Caco-2 (cell line): ENCODE measurements at regions not wholly inside any gene's neighbourhood (a gene's known extent, or its start where the extent isn't known, plus 50 kb on each side); places are given as distances from the start of the nearest gene placed in this dataset.

ENCODE experiments used
- BruUV-seq: library from RNA; stranded (reverse); fragments of 400-500 nt; replicated peaks from 2 replicates; lab custom pipeline; 2021; lab: Mats Ljungman, UMichigan
- CTCF ChIA-PET: fragments of 300-600 bp; sonication (Branson Sonifier 250); formaldehyde crosslinking; loops from one replicate; lab custom pipeline; 2022; ENCODE audit warnings: antibody characterized with exemption; lab: Charles Lee
- POLR2A ChIA-PET: fragments of 300-600 bp; sonication (Branson Sonifier 250); formaldehyde crosslinking; loops from one replicate; lab custom pipeline; 2022; ENCODE audit warnings: antibody characterized with exemption; lab: Charles Lee
- DNase-seq, 2 experiments: peaks; one replicate each; pipeline versions ENCODE4 v3.0.0 to v3.0.0-alpha.2; 2020 to 2022
- H3K27me3 ChIP-seq: replicated peaks from 2 replicates; pipeline ENCODE4 v1.6.0; 2011; ENCODE audit warnings: low read length; ENCODE audit not compliant: control insufficient read depth, insufficient read depth
- H3K36me3 ChIP-seq: 2 replicates; pipeline ENCODE4 v1.5.1; 2011; ENCODE audit warnings: low read length; ENCODE audit not compliant: control insufficient read depth, insufficient read depth
- H3K4me1 ChIP-seq: fragments of 250-450 bp; sonication (Bioruptor Pico); 2 replicates; pipeline ENCODE4 v1.5.1; 2020; ENCODE audit warnings: mild to moderate bottlenecking
- H3K4me3 ChIP-seq: 2 replicates; pipeline ENCODE4 v1.5.1; 2011; ENCODE audit warnings: low read depth, mild to moderate bottlenecking, control low read depth, low read length
- H3K9me3 ChIP-seq: fragments of 250-450 bp; sonication (Bioruptor Pico); 2 replicates; pipeline ENCODE4 v1.5.1; 2020; ENCODE audit warnings: mild to moderate bottlenecking, moderate library complexity
- H3K27ac Mint-ChIP-seq: one replicate; pipeline ENCODE4 v1.8.0; 2022; ENCODE audit warnings: mixed read lengths; ENCODE audit not compliant: unreplicated experiment
- H3K27me3 Mint-ChIP-seq: one replicate; pipeline ENCODE4 v1.8.0; 2022; ENCODE audit warnings: mixed read lengths; ENCODE audit not compliant: insufficient read depth, unreplicated experiment
- H3K36me3 Mint-ChIP-seq: one replicate; pipeline ENCODE4 v1.8.0; 2022; ENCODE audit warnings: mild to moderate bottlenecking, mixed read lengths; ENCODE audit not compliant: insufficient read depth, unreplicated experiment
- H3K4me1 Mint-ChIP-seq: one replicate; pipeline ENCODE4 v1.8.0; 2022; ENCODE audit warnings: low read depth, mixed read lengths; ENCODE audit not compliant: unreplicated experiment
- H3K4me3 Mint-ChIP-seq: one replicate; pipeline ENCODE4 v1.8.0; 2022; ENCODE audit warnings: mild to moderate bottlenecking, moderate library complexity, mixed read lengths; ENCODE audit not compliant: unreplicated experiment
- H3K9me3 Mint-ChIP-seq: one replicate; pipeline ENCODE4 v1.8.0; 2022; ENCODE audit warnings: mixed read lengths; ENCODE audit not compliant: unreplicated experiment
- CTCF ChIP-seq, 2 experiments: fragments of 200-600 bp in 1 of 2; IDR thresholded peaks; 1 replicate in 1 of 2; 2 replicates in 1 of 2; pipeline versions ENCODE4 v1.5.1 to v1.8.0; 2011 to 2022; ENCODE audit warnings: antibody characterized with exemption in 1 of 2, control low read depth in 1 of 2, inconsistent platforms in 1 of 2, low read depth in 1 of 2, low read length in 1 of 2, mild to moderate bottlenecking in 1 of 2, moderate library complexity in 1 of 2; ENCODE audit not compliant: insufficient read depth in 1 of 2, severe bottlenecking in 1 of 2, unreplicated experiment in 1 of 2
- intact Hi-C: fragments of 100-400 bp; cut with micrococcal nuclease; formaldehyde crosslinking; loops from one replicate; pipeline ENCODE4 v1.10.0; 2022; ENCODE audit not compliant: unreplicated experiment

GRCh38 chr3:89571298-89571697 is 463.9 kb downstream of the EPHA3 start:
- intact Hi-C loops: no loop called here
- no peaks in the 10 kb centered on the region for H3K9me3 Mint-ChIP-seq
- no peak for TF ChIP-seq CTCF (IDR thresholded peaks at IDR 0.05; ENCODE audit: insufficient read depth in 1 of 2, low read depth in 1 of 2, low read length in 1 of 2, severe bottlenecking in 1 of 2, unreplicated experiment in 1 of 2)
- H3K4me1 Mint-ChIP-seq: no peaks in the 10 kb centered on the region
- no peak overlapping the region for H3K27ac Mint-ChIP-seq
- H3K27me3 Mint-ChIP-seq: peaks cover 3% of the 10 kb centered on the region
- BruUV-seq: no TSS peak
- no peaks in the 10 kb centered on the region for H3K36me3 Mint-ChIP-seq
- Histone ChIP-seq H3K9me3 (no peaks in the 10 kb centered on the region), H3K4me1 (no peaks in the 10 kb centered on the region), H3K27me3 (no peaks in the 10 kb centered on the region), H3K4me3 (no peak overlapping the region), H3K36me3 (no peaks in the 10 kb centered on the region)
- no peak for DNase-seq
- CTCF ChIA-PET: no interaction called here
- H3K4me3 Mint-ChIP-seq: no peak overlapping the region
- POLR2A ChIA-PET: no interaction called here

GRCh38 chr3:89571707-89572106 is 464.3 kb downstream of the EPHA3 start:
- Histone ChIP-seq H3K9me3 (no peaks in the 10 kb centered on the region), H3K4me1 (no peaks in the 10 kb centered on the region), H3K4me3 (no peak overlapping the region), H3K36me3 (no peaks in the 10 kb centered on the region), H3K27me3 (no peaks in the 10 kb centered on the region)
- DNase-seq: no peak
- ChIA-PET CTCF (no interaction called here), POLR2A (no interaction called here)
- no peaks in the 10 kb centered on the region for H3K9me3 Mint-ChIP-seq
- H3K27me3 Mint-ChIP-seq: peaks cover 2% of the 10 kb centered on the region
- H3K4me3 Mint-ChIP-seq: no peak overlapping the region
- H3K4me1 Mint-ChIP-seq: no peaks in the 10 kb centered on the region
- no TSS peak for BruUV-seq
- intact Hi-C loops: no loop called here
- no peak overlapping the region for H3K27ac Mint-ChIP-seq
- no peaks in the 10 kb centered on the region for H3K36me3 Mint-ChIP-seq
- no peak for TF ChIP-seq CTCF (IDR thresholded peaks at IDR 0.05; ENCODE audit: insufficient read depth in 1 of 2, low read depth in 1 of 2, low read length in 1 of 2, severe bottlenecking in 1 of 2, unreplicated experiment in 1 of 2)

GRCh38 chr3:89572261-89572660 is 464.8 kb downstream of the EPHA3 start:
- Mint-ChIP-seq H3K27ac (no peak overlapping the region), H3K9me3 (no peaks in the 10 kb centered on the region), H3K4me1 (no peaks in the 10 kb centered on the region), H3K36me3 (no peaks in the 10 kb centered on the region), H3K4me3 (no peak overlapping the region), H3K27me3 (no peaks in the 10 kb centered on the region)
- ChIA-PET POLR2A (no interaction called here), CTCF (no interaction called here)
- no peak for DNase-seq
- intact Hi-C loops: no loop called here
- Histone ChIP-seq H3K27me3 (no peaks in the 10 kb centered on the region), H3K9me3 (no peaks in the 10 kb centered on the region), H3K4me1 (no peaks in the 10 kb centered on the region), H3K4me3 (no peak overlapping the region), H3K36me3 (no peaks in the 10 kb centered on the region)
- TF ChIP-seq CTCF (IDR thresholded peaks at IDR 0.05; ENCODE audit: insufficient read depth in 1 of 2, low read depth in 1 of 2, low read length in 1 of 2, severe bottlenecking in 1 of 2, unreplicated experiment in 1 of 2): no peak
- no TSS peak for BruUV-seq
